ENCODE measurements at regions not wholly inside any gene's neighbourhood (a gene's known extent, or its start where the extent isn't known, plus 50 kb on each side); places are given as distances from the start of the nearest gene placed in this dataset.

- no peaks in the 10 kb centered on the region for H3K27me3 ChIP-seq (ENCODE audit: insufficient read depth, low read length, poor library complexity, severe bottlenecking)
- Mint-ChIP-seq H3K27me3 (no peaks in the 10 kb centered on the region), H3K4me1 (no peaks in the 10 kb centered on the region), H3K4me3 (no peak overlapping the region), H3K9me3 (peaks cover 2 to 18% (median 6%) of the 10 kb centered on the region in 5 donors), H3K36me3 (no peaks in the 10 kb centered on the region), H3K27ac (no peak overlapping the region)
- ChIA-PET CTCF (no interaction called here), POLR2A (no interaction called here)
- H3K4me3 ChIP-seq (ENCODE audit: low read length) = no peak overlapping the region
- DNase-seq = no peak
- no peaks in the 10 kb centered on the region for H3K4me1 ChIP-seq (ENCODE audit: insufficient read depth, low read length)
- H3K27ac ChIP-seq (ENCODE audit: low read depth, low read length) = no peak overlapping the region
- H3K9me3 ChIP-seq (ENCODE audit: low read length) = no peaks in the 10 kb centered on the region
- no peaks in the 10 kb centered on the region for H3K36me3 ChIP-seq (ENCODE audit: insufficient read depth, low read length)
These were observed 510.4 kb upstream of the ADGRL2 start for GRCh38 chr1:81290326-81290725.

- no peaks in the 10 kb centered on the region for H3K36me3 Mint-ChIP-seq
- H3K4me1 Mint-ChIP-seq = no peaks in the 10 kb centered on the region
- Histone ChIP-seq H3K27me3 (ENCODE audit: insufficient read depth, low read length, poor library complexity, severe bottlenecking) (no peaks in the 10 kb centered on the region), H3K9me3 (ENCODE audit: low read length) (no peaks in the 10 kb centered on the region), H3K4me3 (ENCODE audit: low read length) (no peak overlapping the region), H3K36me3 (ENCODE audit: insufficient read depth, low read length) (no peaks in the 10 kb centered on the region), H3K27ac (ENCODE audit: low read depth, low read length) (no peak overlapping the region), H3K4me1 (ENCODE audit: insufficient read depth, low read length) (no peaks in the 10 kb centered on the region)
- H3K9me3 Mint-ChIP-seq = peaks cover 2 to 18% (median 6%) of the 10 kb centered on the region in 5 donors
- CTCF ChIA-PET = no interaction called here
- H3K4me3 Mint-ChIP-seq = no peak overlapping the region
- H3K27me3 Mint-ChIP-seq = no peaks in the 10 kb centered on the region
- POLR2A ChIA-PET = no interaction called here
- no peak overlapping the region for H3K27ac Mint-ChIP-seq
- no peak for DNase-seq
These were observed 512.0 kb upstream of the ADGRL2 start for GRCh38 chr1:81288689-81289088.

- Mint-ChIP-seq H3K9me3 (peaks cover 2 to 22% (median 6%) of the 10 kb centered on the region in 5 donors), H3K4me3 (no peak overlapping the region), H3K36me3 (no peaks in the 10 kb centered on the region), H3K4me1 (no peaks in the 10 kb centered on the region), H3K27me3 (no peaks in the 10 kb centered on the region), H3K27ac (no peak overlapping the region)
- Histone ChIP-seq H3K27me3 (ENCODE audit: insufficient read depth, low read length, poor library complexity, severe bottlenecking) (no peaks in the 10 kb centered on the region), H3K4me3 (ENCODE audit: low read length) (no peak overlapping the region), H3K36me3 (ENCODE audit: insufficient read depth, low read length) (no peaks in the 10 kb centered on the region), H3K4me1 (ENCODE audit: insufficient read depth, low read length) (no peaks in the 10 kb centered on the region), H3K27ac (ENCODE audit: low read depth, low read length) (no peak overlapping the region), H3K9me3 (ENCODE audit: low read length) (no peaks in the 10 kb centered on the region)
- ChIA-PET CTCF (interaction anchor here (0.7 kb wide), 1 partner anchor 12 kb away, joined by 3 read pairs; no protein-coding TSS in a partner anchor), POLR2A (no interaction called here)
- DNase-seq = no peak
These were observed 513.2 kb upstream of the ADGRL2 start for GRCh38 chr1:81287411-81288080.

- H3K4me3 Mint-ChIP-seq = no peak overlapping the region
- Histone ChIP-seq H3K9me3 (ENCODE audit: low read length) (no peaks in the 10 kb centered on the region), H3K4me3 (ENCODE audit: low read length) (no peak overlapping the region), H3K36me3 (ENCODE audit: insufficient read depth, low read length) (no peaks in the 10 kb centered on the region), H3K4me1 (ENCODE audit: insufficient read depth, low read length) (no peaks in the 10 kb centered on the region), H3K27me3 (ENCODE audit: insufficient read depth, low read length, poor library complexity, severe bottlenecking) (no peaks in the 10 kb centered on the region), H3K27ac (ENCODE audit: low read depth, low read length) (no peak overlapping the region)
- DNase-seq = no peak
- H3K9me3 Mint-ChIP-seq = peaks cover 0 to 10% (median 3%) of the 10 kb centered on the region in 5 donors
- H3K36me3 Mint-ChIP-seq = no peaks in the 10 kb centered on the region
- no peaks in the 10 kb centered on the region for H3K4me1 Mint-ChIP-seq
- ChIA-PET POLR2A (no interaction called here), CTCF (no interaction called here)
- no peak overlapping the region for H3K27ac Mint-ChIP-seq
- no peaks in the 10 kb centered on the region for H3K27me3 Mint-ChIP-seq
These were observed 530.7 kb upstream of the ADGRL2 start for GRCh38 chr1:81270051-81270450.

GRCh38 chr1:81264976-81265375, 535.8 kb upstream of the ADGRL2 start:
- H3K36me3 Mint-ChIP-seq = no peaks in the 10 kb centered on the region
- no peaks in the 10 kb centered on the region for H3K36me3 ChIP-seq (ENCODE audit: insufficient read depth, low read length)
- H3K27ac Mint-ChIP-seq = no peak overlapping the region
- no peaks in the 10 kb centered on the region for H3K27me3 Mint-ChIP-seq
- H3K27ac ChIP-seq (ENCODE audit: low read depth, low read length) = no peak overlapping the region
- ChIA-PET CTCF (no interaction called here), POLR2A (no interaction called here)
- no peaks in the 10 kb centered on the region for H3K4me1 ChIP-seq (ENCODE audit: insufficient read depth, low read length)
- no peak overlapping the region for H3K4me3 Mint-ChIP-seq
- H3K9me3 ChIP-seq (ENCODE audit: low read length) = no peaks in the 10 kb centered on the region
- no peak for DNase-seq
- H3K4me1 Mint-ChIP-seq = no peaks in the 10 kb centered on the region
- H3K4me3 ChIP-seq (ENCODE audit: low read length) = no peak overlapping the region
- H3K27me3 ChIP-seq (ENCODE audit: insufficient read depth, low read length, poor library complexity, severe bottlenecking) = no peaks in the 10 kb centered on the region
- peaks cover 0 to 17% (median 2%) of the 10 kb centered on the region in 5 donors for H3K9me3 Mint-ChIP-seq

- Histone ChIP-seq H3K4me3 (ENCODE audit: low read length) (no peak overlapping the region), H3K27me3 (ENCODE audit: insufficient read depth, low read length, poor library complexity, severe bottlenecking) (no peaks in the 10 kb centered on the region), H3K4me1 (ENCODE audit: insufficient read depth, low read length) (no peaks in the 10 kb centered on the region), H3K36me3 (ENCODE audit: insufficient read depth, low read length) (no peaks in the 10 kb centered on the region), H3K9me3 (ENCODE audit: low read length) (no peaks in the 10 kb centered on the region), H3K27ac (ENCODE audit: low read depth, low read length) (no peak overlapping the region)
- ChIA-PET POLR2A (no interaction called here), CTCF (no interaction called here)
- no peaks in the 10 kb centered on the region for H3K4me1 Mint-ChIP-seq
- no peak overlapping the region for H3K27ac Mint-ChIP-seq
- no peaks in the 10 kb centered on the region for H3K36me3 Mint-ChIP-seq
- peaks cover 0 to 15% (median 12%) of the 10 kb centered on the region in 5 donors for H3K9me3 Mint-ChIP-seq
- no peaks in the 10 kb centered on the region for H3K27me3 Mint-ChIP-seq
- no peak for DNase-seq
- no peak overlapping the region for H3K4me3 Mint-ChIP-seq
These were observed 540.9 kb upstream of the ADGRL2 start for GRCh38 chr1:81259625-81260411.

GRCh38 chr1:81254560-81254959, 546.2 kb upstream of the ADGRL2 start:
- Mint-ChIP-seq H3K9me3 (peaks cover 2 to 18% (median 9%) of the 10 kb centered on the region in 5 donors), H3K27ac (no peak overlapping the region), H3K4me3 (no peak overlapping the region), H3K27me3 (no peaks in the 10 kb centered on the region), H3K4me1 (no peaks in the 10 kb centered on the region), H3K36me3 (no peaks in the 10 kb centered on the region)
- no peaks in the 10 kb centered on the region for H3K4me1 ChIP-seq (ENCODE audit: insufficient read depth, low read length)
- no peak for DNase-seq
- CTCF ChIA-PET = no interaction called here
- H3K27ac ChIP-seq (ENCODE audit: low read depth, low read length) = no peak overlapping the region
- no peak overlapping the region for H3K4me3 ChIP-seq (ENCODE audit: low read length)
- H3K36me3 ChIP-seq (ENCODE audit: insufficient read depth, low read length) = no peaks in the 10 kb centered on the region
- no peaks in the 10 kb centered on the region for H3K27me3 ChIP-seq (ENCODE audit: insufficient read depth, low read length, poor library complexity, severe bottlenecking)
- no peaks in the 10 kb centered on the region for H3K9me3 ChIP-seq (ENCODE audit: low read length)
- POLR2A ChIA-PET = no interaction called here

- no peaks in the 10 kb centered on the region for H3K4me1 ChIP-seq (ENCODE audit: insufficient read depth, low read length)
- H3K27ac ChIP-seq (ENCODE audit: low read depth, low read length) = no peak overlapping the region
- no peaks in the 10 kb centered on the region for H3K36me3 ChIP-seq (ENCODE audit: insufficient read depth, low read length)
- H3K9me3 ChIP-seq (ENCODE audit: low read length) = no peaks in the 10 kb centered on the region
- H3K9me3 Mint-ChIP-seq = peaks cover 3 to 21% (median 12%) of the 10 kb centered on the region in 5 donors
- H3K27me3 Mint-ChIP-seq = no peaks in the 10 kb centered on the region
- no peak overlapping the region for H3K4me3 ChIP-seq (ENCODE audit: low read length)
- H3K27ac Mint-ChIP-seq = peak overlapping the region in 1 of 8 donors; percentile 19
- CTCF ChIA-PET = no interaction called here
- no peaks in the 10 kb centered on the region for H3K4me1 Mint-ChIP-seq
- POLR2A ChIA-PET = no interaction called here
- H3K27me3 ChIP-seq (ENCODE audit: insufficient read depth, low read length, poor library complexity, severe bottlenecking) = no peaks in the 10 kb centered on the region
- no peak overlapping the region for H3K4me3 Mint-ChIP-seq
- peaks cover 0 to 2% (median 0%) of the 10 kb centered on the region in 3 donors for H3K36me3 Mint-ChIP-seq
- DNase-seq = no peak
These were observed 546.7 kb upstream of the ADGRL2 start for GRCh38 chr1:81254068-81254467.
